ENCODE measurements at regions not wholly inside any gene's neighbourhood (a gene's known extent, or its start where the extent isn't known, plus 50 kb on each side); places are given as distances from the start of the nearest gene placed in this dataset.

GRCh38 chr4:159017323-159018026, 85.4 kb upstream of the RAPGEF2 start:
- H3K27me3 ChIP-seq (replicated peaks in 1 of 2; ENCODE audit: control insufficient read depth in 2 of 2, insufficient read depth in 2 of 2, low read length in 1 of 2): no peaks in the 10 kb centered on the region
- 39% methylated on average over 5 of the region's 5 CpGs for WGBS (ENCODE audit: insufficient coverage, insufficient replicate concordance, low lambda C conversion rate, missing lambda C conversion rate)
- H3K4me3 ChIP-seq: no peak overlapping the region
- POLR2A ChIA-PET: interaction anchor here (0.7 to 2.4 kb wide), 6 partner anchors 9 to 152 kb away, joined by 3 to 7 read pairs (median 4); no protein-coding TSS in a partner anchor
- no peaks in the 10 kb centered on the region for H3K9me3 ChIP-seq (replicated peaks; ENCODE audit: control insufficient read depth, insufficient read depth, low read length)
- intact Hi-C loops (cut with micrococcal nuclease; ENCODE audit: unreplicated experiment) (loop anchor here (1.0 to 5.0 kb wide), 4 partner anchors 34 to 157 kb away; no protein-coding TSS in a partner anchor), in situ Hi-C loops (cut with MboI) (no loop called here)
- peak overlapping the region; percentile 43 for H3K4me2 ChIP-seq (ENCODE audit: control insufficient read depth, insufficient read depth)
- no peaks in the 10 kb centered on the region for H3K79me2 ChIP-seq (ENCODE audit: control insufficient read depth, insufficient read depth, low read length)
- SMC1A ChIA-PET (ENCODE audit: uncharacterized antibody, unreplicated experiment): interaction anchor here (0.8 to 5.3 kb wide), 32 partner anchors 9 to 438 kb away, joined by 3 to 76 read pairs (median 6); a partner anchor contains a TSS
- H2AFZ ChIP-seq (ENCODE audit: control insufficient read depth, low read depth, low read length): peak overlapping the region; percentile 6; the same call in 1 of the 2 replicates
- no peaks in the 10 kb centered on the region for H4K20me1 ChIP-seq (ENCODE audit: control insufficient read depth, insufficient read depth)
- peaks cover 24% of the 10 kb centered on the region for H3K4me1 ChIP-seq (ENCODE audit: control insufficient read depth, insufficient read depth, low read length)
- ATAC-seq (peak; percentile 73), FAIRE-seq (no peak), DNase-seq (ENCODE audit: low read depth, low spot score) (no peak)
- CTCF ChIA-PET: interaction anchor here (0.6 to 5.1 kb wide), 29 partner anchors 9 to 307 kb away, joined by 3 to 68 read pairs (median 5); no protein-coding TSS in a partner anchor
- no peak overlapping the region for H3K9ac ChIP-seq (ENCODE audit: control insufficient read depth, insufficient read depth, low read length)
- H3K36me3 ChIP-seq (ENCODE audit: control insufficient read depth in 2 of 2, insufficient read depth in 2 of 2, low read length in 1 of 2): no peaks in the 10 kb centered on the region
- H3K27ac ChIP-seq (ENCODE audit: control insufficient read depth, insufficient read depth): 0 out of 2 replicates have a peak overlapping the region, but pooled peaks have one; percentile 20
- RAD21 ChIA-PET (ENCODE audit: unreplicated experiment): interaction anchor here (0.6 to 4.1 kb wide), 26 partner anchors 9 to 345 kb away, joined by 3 to 80 read pairs (median 6); no protein-coding TSS in a partner anchor
- BruUV-seq (replicated peaks): no TSS peak
- TF ChIP-seq ZNF24 (IDR thresholded peaks at IDR 0.05): peak; percentile 32; the same call in 1 of the 2 replicates
- no peak for TF ChIP-seq BRCA1 (IDR thresholded peaks at IDR 0.05; ENCODE audit: low read depth, low read length)
- no peak for TF ChIP-seq BCLAF1 (IDR thresholded peaks at IDR 0.05)
- 0 out of 2 replicates have a peak, but pooled peaks have one; percentile 38 for TF ChIP-seq CHD4 (IDR thresholded peaks at IDR 0.05)
- TF ChIP-seq NFYA (IDR thresholded peaks at IDR 0.05; ENCODE audit: borderline replicate concordance, low read depth, low read length): no peak
- TF ChIP-seq CTCF (IDR thresholded peaks at IDR 0.05 in 2 of 3, conservative IDR thresholded peaks at IDR 0.05 in 1 of 3; ENCODE audit: control insufficient read depth in 2 of 3, extremely low read depth in 1 of 3, insufficient read depth in 1 of 3, low read depth in 3 of 3, low read length in 3 of 3): no peak
- no peak for TF ChIP-seq ZBED1 (IDR thresholded peaks at IDR 0.05; ENCODE audit: borderline replicate concordance)
- TF ChIP-seq MAX (IDR thresholded peaks at IDR 0.05; ENCODE audit: low read depth, low read length): no peak
- no peak for TF ChIP-seq SMAD5 (IDR thresholded peaks at IDR 0.05; ENCODE audit: low read depth)
- no peak for TF ChIP-seq ZNF217 (IDR thresholded peaks at IDR 0.05)
- TF ChIP-seq BCL3 (IDR thresholded peaks at IDR 0.05; ENCODE audit: borderline replicate concordance, insufficient read depth, low read depth, low read length, poor library complexity, severe bottlenecking): no peak
- TF ChIP-seq, protein P1, sequence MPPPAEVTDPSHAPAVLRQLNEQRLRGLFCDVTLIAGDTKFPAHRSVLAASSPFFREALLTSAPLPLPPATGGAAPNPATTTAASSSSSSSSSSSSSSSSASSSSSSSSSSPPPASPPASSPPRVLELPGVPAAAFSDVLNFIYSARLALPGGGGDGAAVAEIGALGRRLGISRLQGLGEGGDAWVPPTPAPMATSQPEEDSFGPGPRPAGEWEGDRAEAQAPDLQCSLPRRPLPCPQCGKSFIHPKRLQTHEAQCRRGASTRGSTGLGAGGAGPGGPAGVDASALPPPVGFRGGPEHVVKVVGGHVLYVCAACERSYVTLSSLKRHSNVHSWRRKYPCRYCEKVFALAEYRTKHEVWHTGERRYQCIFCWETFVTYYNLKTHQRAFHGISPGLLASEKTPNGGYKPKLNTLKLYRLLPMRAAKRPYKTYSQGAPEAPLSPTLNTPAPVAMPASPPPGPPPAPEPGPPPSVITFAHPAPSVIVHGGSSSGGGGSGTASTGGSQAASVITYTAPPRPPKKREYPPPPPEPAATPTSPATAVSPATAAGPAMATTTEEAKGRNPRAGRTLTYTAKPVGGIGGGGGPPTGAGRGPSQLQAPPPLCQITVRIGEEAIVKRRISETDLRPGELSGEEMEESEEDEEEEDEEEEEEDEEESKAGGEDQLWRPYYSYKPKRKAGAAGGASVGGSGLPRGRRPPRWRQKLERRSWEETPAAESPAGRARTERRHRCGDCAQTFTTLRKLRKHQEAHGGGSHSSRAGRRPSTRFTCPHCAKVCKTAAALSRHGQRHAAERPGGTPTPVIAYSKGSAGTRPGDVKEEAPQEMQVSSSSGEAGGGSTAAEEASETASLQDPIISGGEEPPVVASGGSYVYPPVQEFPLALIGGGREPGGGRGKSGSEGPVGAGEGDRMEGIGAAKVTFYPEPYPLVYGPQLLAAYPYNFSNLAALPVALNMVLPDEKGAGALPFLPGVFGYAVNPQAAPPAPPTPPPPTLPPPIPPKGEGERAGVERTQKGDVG (CRISPR knock-in tag; IDR thresholded peaks at IDR 0.05): no peak
